Mucosa of gallbladder (tissue), 1 donor: ENCODE measurements at regions not wholly inside any gene's neighbourhood (a gene's known extent, or its start where the extent isn't known, plus 50 kb on each side); places are given as distances from the start of the nearest gene placed in this dataset.
"Not testable (repeated sequence)": the region's sequence is repeated elsewhere in the genome, so short reads cannot be mapped to it uniquely, and the experiment has no call there.

Experiments used
- DNase-seq: peaks from one replicate; pipeline ENCODE4 v3.0.0-alpha.2; 2020; ENCODE audit warnings: low spot score
- donor health status: DM: no; HTN: no; CAD: no.

GRCh38 chr3:166322391-166322790, 485.2 kb upstream of the BCHE start:
- no peak for DNase-seq

- DNase-seq = no peak
Measured at GRCh38 chr3:166307756-166308350, 470.6 kb upstream of the BCHE start.

GRCh38 chr3:166304584-166304983, 467.4 kb upstream of the BCHE start:
- DNase-seq = no peak

- DNase-seq = no peak
Measured at GRCh38 chr3:166303681-166304080, 466.5 kb upstream of the BCHE start.

GRCh38 chr3:166302331-166302730, 465.1 kb upstream of the BCHE start:
- no peak for DNase-seq

- DNase-seq = no peak
Measured at GRCh38 chr3:166296179-166296783, 459.1 kb upstream of the BCHE start.

- DNase-seq = no peak
Measured at GRCh38 chr3:166291186-166291955, 454.1 kb upstream of the BCHE start.

GRCh38 chr3:166285001-166285400, 447.8 kb upstream of the BCHE start:
- no peak for DNase-seq

- DNase-seq = no peak
Measured at GRCh38 chr3:166283840-166284239, 446.6 kb upstream of the BCHE start.

- no peak for DNase-seq
Measured at GRCh38 chr3:166282931-166283330, 445.7 kb upstream of the BCHE start.

- DNase-seq = no peak
Measured at GRCh38 chr3:166279636-166280035, 442.4 kb upstream of the BCHE start.

- no peak for DNase-seq
Measured at GRCh38 chr3:166275024-166275390, 437.8 kb upstream of the BCHE start.

GRCh38 chr3:166274351-166275023, 437.3 kb upstream of the BCHE start:
- no peak for DNase-seq

- no peak for DNase-seq
Measured at GRCh38 chr3:166270429-166270828, 433.2 kb upstream of the BCHE start.

- DNase-seq = no peak
Measured at GRCh38 chr3:166265153-166265552, 427.9 kb upstream of the BCHE start.

- DNase-seq = no peak
Measured at GRCh38 chr3:166263460-166263859, 426.2 kb upstream of the BCHE start.

GRCh38 chr3:166258293-166258850, 421.1 kb upstream of the BCHE start:
- not testable (repeated sequence) for DNase-seq

GRCh38 chr3:166257715-166258114, 420.5 kb upstream of the BCHE start:
- no peak for DNase-seq

GRCh38 chr3:166248784-166249183, 411.6 kb upstream of the BCHE start:
- no peak for DNase-seq

GRCh38 chr3:166243511-166243910, 406.3 kb upstream of the BCHE start:
- DNase-seq = no peak

- no peak for DNase-seq
Measured at GRCh38 chr3:166223120-166223519, 385.9 kb upstream of the BCHE start.

GRCh38 chr3:166211451-166211850, 374.2 kb upstream of the BCHE start:
- DNase-seq = no peak
